ENCODE measurements at regions not wholly inside any gene's neighbourhood (a gene's known extent, or its start where the extent isn't known, plus 50 kb on each side); places are given as distances from the start of the nearest gene placed in this dataset.
"Not testable (repeated sequence)": the region's sequence is repeated elsewhere in the genome, so short reads cannot be mapped to it uniquely, and the experiment has no call there.

DNA sequence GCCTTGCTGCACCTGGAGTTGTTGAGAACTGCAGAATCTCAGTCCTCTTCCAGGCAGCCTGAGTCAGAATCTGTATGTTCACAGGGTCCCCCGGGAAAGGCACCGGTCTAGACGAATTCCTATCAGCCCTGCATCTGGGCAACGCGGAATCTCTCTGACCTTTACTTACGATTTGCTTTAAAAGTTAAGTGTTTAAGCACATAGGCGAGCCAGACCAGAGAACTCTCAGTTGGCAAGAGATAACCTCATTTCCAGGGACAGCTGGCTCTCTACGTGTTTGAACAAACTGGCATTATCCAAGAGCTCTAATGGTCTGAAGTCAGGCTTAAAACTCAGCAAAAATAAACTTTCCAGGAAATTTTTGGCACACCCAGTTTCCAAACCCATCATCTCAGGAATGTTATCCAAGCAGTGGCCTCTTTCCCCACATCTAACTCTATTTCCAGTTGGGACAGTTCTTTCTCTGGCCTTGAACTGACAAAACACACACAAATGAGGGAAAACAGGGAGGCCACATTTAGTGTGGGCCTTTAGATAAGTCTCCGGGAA is 53.4 kb downstream of the HES1 start:
- DNase-seq: no peak

DNA sequence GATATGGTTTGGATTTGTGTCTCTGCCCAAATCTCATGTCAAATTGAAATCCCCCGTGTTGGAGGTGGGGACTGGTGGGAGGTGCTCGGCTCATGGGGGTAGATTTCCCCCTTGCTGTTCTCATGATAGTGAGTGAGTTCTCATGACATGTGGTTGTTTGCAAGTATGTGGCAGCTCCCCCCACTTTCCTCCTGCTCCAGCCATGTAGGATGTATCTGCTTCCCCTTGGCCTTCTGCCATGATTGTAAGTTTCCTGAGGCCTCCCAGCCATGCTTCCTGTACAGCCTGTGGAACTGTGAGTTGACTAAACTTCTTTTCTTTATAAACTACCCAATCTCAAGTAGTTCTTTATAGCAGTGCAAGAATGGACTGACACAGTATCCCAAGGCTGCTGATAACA is 55.9 kb downstream of the HES1 start:
- not testable (repeated sequence) for DNase-seq

DNA sequence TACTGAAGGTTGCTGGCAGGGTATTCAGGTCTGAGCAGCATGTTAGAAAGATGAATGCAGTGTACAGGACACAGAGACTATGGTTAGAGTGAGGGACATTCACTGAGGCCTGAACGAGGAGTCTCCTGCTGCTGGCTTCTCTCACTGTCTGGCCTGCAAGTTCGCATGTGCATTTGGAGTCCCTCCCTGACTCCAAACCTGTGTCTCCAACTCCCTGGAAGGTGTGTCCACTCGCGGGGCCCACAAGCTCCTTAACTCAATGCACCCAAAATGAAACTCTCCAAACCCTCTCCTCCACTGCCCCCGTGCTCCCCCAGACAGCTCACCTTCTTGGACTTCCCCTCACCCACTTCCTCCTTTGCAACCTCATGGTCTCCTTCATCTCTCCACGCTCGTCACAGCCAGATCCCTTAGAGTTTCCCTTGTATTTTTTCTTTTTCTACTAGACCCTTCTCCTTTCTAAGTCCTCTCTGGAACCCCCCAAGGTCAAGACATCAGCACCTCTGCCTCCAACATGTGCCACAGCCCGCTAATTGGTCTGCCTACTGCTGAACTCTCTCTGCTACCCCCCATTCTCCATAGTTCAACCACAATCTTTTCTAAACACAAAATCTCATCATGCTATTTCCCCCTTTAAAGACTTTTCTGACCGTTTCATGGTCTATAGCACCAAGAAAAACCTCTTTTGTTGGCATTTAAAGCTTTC is 58.3 kb downstream of the HES1 start:
- no peak for DNase-seq

GRCh38 chr3:194194757-194195085 is 58.8 kb downstream of the HES1 start:
- DNase-seq: no peak

DNA sequence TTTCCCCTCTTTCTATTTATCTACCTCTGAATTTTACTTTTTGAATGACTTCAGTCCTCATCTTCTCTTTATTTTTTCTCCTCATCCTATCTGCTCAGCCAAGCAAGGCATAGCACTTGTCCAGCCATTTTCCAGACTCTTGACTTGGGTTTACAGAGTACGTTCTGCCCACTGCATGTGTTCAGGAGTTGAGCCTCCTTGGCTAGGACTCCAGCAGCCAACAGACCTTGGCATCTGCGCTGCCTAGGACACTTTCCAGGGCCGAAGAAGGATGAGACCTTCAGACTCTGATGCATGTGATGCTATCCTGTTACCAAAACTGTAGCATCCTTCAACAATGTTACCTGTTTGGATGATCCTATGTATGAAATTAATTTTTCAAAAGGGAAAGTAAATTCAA is 59.7 kb downstream of the HES1 start:
- no peak for DNase-seq

DNA sequence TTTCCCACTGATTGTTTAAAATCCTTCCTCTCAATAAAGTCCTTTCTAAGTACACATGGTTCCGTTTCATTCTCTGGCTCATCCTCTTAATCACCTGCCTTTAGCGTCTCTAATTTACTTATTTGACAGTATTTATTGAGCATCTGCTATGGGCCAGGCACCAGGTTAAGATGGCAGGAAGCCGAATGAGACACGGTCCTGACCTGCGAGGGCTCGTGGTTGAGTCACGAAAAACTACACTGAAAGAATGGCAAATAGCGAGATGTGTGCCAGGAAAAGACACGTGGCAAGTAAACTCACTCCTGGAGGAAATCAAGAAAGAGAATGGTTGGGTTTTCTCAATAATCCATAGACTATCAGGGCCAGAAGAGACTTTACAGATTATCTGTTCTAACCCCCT is 60.9 kb downstream of the HES1 start:
- no peak for DNase-seq

GRCh38 chr3:194197396-194197960 is 61.5 kb downstream of the HES1 start:
- DNase-seq: no peak

DNA sequence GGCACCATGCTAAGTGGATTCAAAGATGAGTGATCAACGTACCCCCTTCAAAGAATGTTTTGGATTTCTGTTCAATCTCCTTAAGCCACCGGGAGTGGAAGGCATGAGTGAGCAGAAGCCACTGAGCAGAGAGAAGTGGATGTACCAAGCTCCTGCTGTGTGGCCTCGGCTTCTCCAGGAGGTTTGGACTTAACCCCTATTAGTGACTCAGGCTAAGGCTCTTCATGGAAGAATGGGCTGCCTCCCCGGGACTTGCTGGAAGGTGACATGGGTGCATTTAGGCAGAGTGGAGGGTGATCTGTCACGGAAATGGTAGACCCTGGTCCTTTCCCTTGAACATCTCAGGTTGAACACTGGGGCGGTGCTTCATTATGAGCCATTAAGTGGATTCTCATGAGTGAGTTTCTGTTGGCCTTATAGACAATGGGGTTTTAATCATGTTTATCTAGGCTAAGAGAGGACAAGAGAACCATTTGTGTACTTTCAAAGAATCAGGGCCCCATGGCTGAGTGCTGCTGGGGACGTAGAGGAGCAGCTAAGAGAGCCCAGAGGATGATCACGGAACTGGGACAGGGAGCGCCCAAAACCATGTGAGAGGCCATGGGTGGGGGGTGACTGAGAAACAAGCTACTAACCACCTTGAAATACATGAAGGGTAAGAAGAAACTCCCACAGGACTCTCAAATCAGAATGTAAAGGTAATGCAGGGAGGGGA is 62.2 kb downstream of the HES1 start:
- DNase-seq: no peak

DNA sequence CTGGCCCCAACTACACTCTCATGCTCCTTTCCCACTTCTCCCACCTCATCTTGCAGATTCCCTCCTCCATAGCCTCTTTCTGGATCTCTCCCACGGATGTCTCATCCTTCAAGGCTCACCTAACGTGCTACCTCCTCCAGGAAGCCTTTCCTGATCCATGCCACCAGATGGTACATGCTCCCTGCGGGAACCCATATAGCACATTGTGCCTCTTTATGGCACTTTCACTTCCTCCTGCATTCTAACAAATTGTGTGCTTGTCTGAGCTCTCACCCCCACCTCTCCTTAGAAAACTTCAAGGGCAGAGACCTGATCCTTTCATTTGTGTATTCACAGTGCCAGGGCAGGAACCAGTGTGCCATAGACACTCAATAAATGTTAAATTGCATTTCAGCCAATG is 63.0 kb downstream of the HES1 start:
- DNase-seq: no peak

DNA sequence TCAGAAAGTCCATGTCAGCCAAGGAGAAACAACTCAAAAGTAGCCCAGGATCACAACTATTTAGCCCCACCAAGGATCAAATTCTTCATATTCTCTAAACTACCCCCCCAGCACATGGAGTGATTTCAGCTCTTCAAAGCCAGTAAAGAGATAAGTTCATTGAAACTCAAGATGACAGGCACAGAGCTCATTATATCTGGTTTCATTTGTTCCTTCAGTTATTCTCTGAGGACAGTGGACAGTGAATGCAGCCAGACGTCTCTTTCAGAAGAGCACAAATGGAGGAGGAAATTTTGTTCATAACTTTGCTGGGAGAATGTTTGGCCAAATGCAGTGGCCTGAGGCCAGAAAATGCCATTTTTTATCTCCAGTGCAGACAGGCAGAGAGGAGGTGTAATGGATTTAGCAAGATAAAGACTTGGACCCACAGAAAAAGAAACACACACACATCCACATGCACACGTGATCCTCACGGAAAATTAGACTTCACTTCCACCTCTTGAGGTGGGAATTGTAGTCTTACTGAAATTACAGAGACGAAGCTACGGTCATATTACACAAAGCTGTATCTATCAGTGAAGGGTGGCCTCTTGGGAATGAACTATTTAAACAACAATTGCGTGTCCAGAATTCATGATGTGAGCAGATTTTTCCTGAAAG is 64.6 kb downstream of the HES1 start:
- DNase-seq: no peak

- no peak for DNase-seq
These were observed 66.2 kb downstream of the HES1 start for GRCh38 chr3:194201953-194202666.

GRCh38 chr3:194203482-194204041 is 67.6 kb downstream of the HES1 start:
- no peak for DNase-seq

DNA sequence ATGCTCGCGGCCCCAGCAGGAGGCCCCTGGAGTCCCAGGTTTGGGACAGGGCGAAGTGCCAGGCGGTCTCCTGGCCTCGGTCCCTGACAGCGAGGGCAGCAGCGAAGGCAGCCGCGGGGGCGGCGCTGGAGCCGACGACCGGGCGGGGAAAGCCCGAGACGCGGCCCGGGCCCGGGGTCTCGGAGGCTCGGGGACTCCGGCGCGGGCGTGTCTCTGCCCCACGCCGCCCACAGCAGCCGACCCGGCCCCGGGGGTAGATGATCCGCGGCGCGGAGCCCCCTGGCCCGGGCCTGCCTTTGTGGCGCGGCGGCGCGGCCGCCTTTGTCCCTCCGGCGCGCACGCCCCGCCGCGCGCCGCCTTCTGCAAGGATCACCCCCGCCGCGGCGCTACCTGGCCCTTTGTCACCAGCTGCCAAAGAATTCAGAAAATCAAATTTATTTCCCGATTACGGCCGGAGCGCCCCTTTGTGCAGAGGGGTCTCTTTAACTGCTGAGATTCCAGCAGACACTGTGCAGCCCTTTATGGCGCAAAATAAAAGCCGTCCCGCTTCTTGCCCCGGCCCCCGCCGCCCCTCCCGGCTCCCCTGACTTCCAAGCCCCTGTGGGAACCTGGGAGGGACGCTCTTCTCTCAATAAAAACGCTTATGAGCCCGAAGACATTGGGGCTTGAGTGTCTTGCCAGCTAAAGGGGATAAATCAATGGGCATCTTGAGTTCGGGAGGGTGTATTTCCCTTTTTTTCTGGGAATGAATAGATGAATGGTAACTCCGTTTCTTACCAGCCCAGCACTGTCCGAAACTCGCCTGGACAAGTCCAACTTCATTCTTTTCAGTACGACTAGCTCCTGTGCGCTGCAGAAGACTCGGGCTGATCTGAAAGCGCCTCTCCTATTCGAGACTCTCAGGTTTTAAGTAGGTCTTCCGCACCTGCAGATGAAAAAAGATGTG is 68.4 kb downstream of the HES1 start:
- DNase-seq: peak; percentile 42

- DNase-seq: peak; percentile 38
These were observed 69.8 kb downstream of the HES1 start for GRCh38 chr3:194205675-194206133.

- DNase-seq: no peak
These were observed 70.4 kb downstream of the HES1 start for GRCh38 chr3:194206320-194206719.

DNA sequence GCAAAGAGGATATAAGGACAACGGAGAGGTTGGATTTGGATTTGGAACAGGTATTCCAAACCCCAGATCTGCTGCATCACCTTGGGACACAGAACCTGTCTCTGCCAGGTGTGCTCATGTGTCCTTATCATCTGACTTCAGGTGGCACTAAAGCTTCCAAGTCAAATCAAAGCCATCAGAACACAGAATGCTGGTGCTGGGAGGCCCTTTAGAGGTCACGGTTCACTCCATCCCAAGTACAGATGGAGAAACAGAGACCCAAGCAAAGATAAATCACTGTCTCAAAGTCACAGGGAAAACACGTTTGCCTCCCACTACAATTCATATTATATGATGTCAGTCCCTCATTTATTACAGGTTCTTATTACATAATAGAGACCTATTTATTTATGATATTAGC is 72.8 kb downstream of the HES1 start:
- DNase-seq: no peak

GRCh38 chr3:194212161-194212844 is 76.4 kb downstream of the HES1 start:
- no peak for DNase-seq

GRCh38 chr3:194212845-194213331 is 76.9 kb downstream of the HES1 start:
- no peak for DNase-seq

DNA sequence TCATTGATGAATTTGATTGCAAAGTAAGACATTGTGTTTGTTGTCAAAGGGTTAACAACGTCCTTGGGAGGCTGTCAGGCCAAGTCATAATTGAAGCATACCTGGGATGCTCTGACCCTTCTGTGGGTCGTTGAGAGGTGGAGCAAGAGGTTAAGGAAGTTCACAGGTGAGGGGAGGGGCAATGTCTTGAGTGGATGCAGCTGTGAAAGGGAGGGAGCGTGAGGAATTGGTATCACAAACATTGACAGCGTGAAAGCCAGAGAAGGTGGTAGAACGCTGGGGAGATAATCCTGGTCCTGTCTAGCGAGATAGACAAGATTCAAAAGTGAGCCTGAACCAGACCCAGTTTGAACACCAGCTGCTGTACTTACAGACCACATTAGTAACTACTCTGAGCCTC is 79.4 kb downstream of the HES1 start:
- DNase-seq: no peak

GRCh38 chr3:194218646-194219453 is 82.9 kb downstream of the HES1 start:
- DNase-seq: no peak
